Endothelial cell (in vitro differentiated cells): ENCODE measurements at regions not wholly inside any gene's neighbourhood (a gene's known extent, or its start where the extent isn't known, plus 50 kb on each side); places are given as distances from the start of the nearest gene placed in this dataset.

Experiments
- DNase-seq: peaks from one replicate; pipeline ENCODE4 v3.0.0; 2021; ENCODE audit warnings: low spot score
- H3K27ac Mint-ChIP-seq: one replicate; pipeline ENCODE4 v1.8.0; 2021; ENCODE audit warnings: mixed read lengths, inconsistent platforms; ENCODE audit not compliant: unreplicated experiment
- H3K27me3 Mint-ChIP-seq: one replicate; pipeline ENCODE4 v1.8.0; 2021; ENCODE audit warnings: mild to moderate bottlenecking, moderate library complexity, mixed read lengths, inconsistent platforms; ENCODE audit not compliant: unreplicated experiment
- H3K36me3 Mint-ChIP-seq: one replicate; pipeline ENCODE4 v1.8.0; 2021; ENCODE audit warnings: mild to moderate bottlenecking, low read depth, mixed read lengths, inconsistent platforms; ENCODE audit not compliant: unreplicated experiment
- H3K4me1 Mint-ChIP-seq: one replicate; pipeline ENCODE4 v1.8.0; 2021; ENCODE audit warnings: mild to moderate bottlenecking, mixed read lengths, inconsistent platforms; ENCODE audit not compliant: unreplicated experiment
- H3K4me3 Mint-ChIP-seq: one replicate; pipeline ENCODE4 v1.8.0; 2021; ENCODE audit warnings: mild to moderate bottlenecking, mixed read lengths, inconsistent platforms; ENCODE audit not compliant: unreplicated experiment
- H3K9me3 Mint-ChIP-seq: one replicate; pipeline ENCODE4 v1.8.0; 2021; ENCODE audit warnings: mixed read lengths, inconsistent platforms; ENCODE audit not compliant: unreplicated experiment
- TF ChIP-seq, protein P1 (sequence below): fragments of 200-600 bp; sonication (generic); IDR thresholded peaks from one replicate; pipeline ENCODE4 v1.5.0; 2021; ENCODE audit warnings: antibody characterized with exemption; ENCODE audit not compliant: unreplicated experiment

GRCh38 chr1:2948001-2948750 lies 73.1 kb upstream of the ACTRT2 start:
- no peak overlapping the region for H3K4me3 Mint-ChIP-seq
- no peak for DNase-seq
- no peaks in the 10 kb centered on the region for H3K9me3 Mint-ChIP-seq
- peaks cover 8% of the 10 kb centered on the region for H3K27me3 Mint-ChIP-seq
- TF ChIP-seq, protein P1, sequence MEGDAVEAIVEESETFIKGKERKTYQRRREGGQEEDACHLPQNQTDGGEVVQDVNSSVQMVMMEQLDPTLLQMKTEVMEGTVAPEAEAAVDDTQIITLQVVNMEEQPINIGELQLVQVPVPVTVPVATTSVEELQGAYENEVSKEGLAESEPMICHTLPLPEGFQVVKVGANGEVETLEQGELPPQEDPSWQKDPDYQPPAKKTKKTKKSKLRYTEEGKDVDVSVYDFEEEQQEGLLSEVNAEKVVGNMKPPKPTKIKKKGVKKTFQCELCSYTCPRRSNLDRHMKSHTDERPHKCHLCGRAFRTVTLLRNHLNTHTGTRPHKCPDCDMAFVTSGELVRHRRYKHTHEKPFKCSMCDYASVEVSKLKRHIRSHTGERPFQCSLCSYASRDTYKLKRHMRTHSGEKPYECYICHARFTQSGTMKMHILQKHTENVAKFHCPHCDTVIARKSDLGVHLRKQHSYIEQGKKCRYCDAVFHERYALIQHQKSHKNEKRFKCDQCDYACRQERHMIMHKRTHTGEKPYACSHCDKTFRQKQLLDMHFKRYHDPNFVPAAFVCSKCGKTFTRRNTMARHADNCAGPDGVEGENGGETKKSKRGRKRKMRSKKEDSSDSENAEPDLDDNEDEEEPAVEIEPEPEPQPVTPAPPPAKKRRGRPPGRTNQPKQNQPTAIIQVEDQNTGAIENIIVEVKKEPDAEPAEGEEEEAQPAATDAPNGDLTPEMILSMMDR = no peak
- no peaks in the 10 kb centered on the region for H3K4me1 Mint-ChIP-seq
- no peaks in the 10 kb centered on the region for H3K36me3 Mint-ChIP-seq
- no peak overlapping the region for H3K27ac Mint-ChIP-seq

- no peak for DNase-seq
- Mint-ChIP-seq H3K36me3 (no peaks in the 10 kb centered on the region), H3K4me3 (no peak overlapping the region), H3K27ac (no peak overlapping the region), H3K4me1 (no peaks in the 10 kb centered on the region), H3K27me3 (peaks cover 8% of the 10 kb centered on the region), H3K9me3 (peaks cover 6% of the 10 kb centered on the region)
- TF ChIP-seq, protein P1 = no peak
Measured at GRCh38 chr1:2948751-2949680, 72.3 kb upstream of the ACTRT2 start.

- peaks cover 14% of the 10 kb centered on the region for H3K9me3 Mint-ChIP-seq
- H3K27ac Mint-ChIP-seq = no peak overlapping the region
- DNase-seq = no peak
- H3K4me3 Mint-ChIP-seq = no peak overlapping the region
- TF ChIP-seq, protein P1 = no peak
- H3K36me3 Mint-ChIP-seq = no peaks in the 10 kb centered on the region
- H3K4me1 Mint-ChIP-seq = no peaks in the 10 kb centered on the region
- H3K27me3 Mint-ChIP-seq = peaks cover 8% of the 10 kb centered on the region
Measured at GRCh38 chr1:2949966-2950925, 71.0 kb upstream of the ACTRT2 start.

DNA sequence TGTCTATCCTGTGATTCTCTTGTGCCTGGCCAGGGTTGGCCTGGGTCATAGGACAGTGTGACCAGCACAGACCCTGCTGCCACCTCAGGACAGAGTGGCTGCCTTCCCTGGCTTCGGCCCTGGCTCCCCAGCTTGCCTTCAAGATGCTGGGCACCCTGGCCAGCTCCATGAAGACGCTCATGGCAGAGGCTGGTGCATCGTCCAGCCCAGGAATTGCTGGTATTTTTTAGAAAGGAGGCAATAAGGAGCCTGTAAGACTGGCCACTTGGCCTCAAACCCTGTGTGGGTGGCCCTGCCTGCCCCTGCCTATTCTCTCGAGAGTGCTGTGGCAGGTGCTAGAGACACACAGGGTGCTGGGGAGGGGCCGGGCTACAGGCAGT lies 70.4 kb upstream of the ACTRT2 start:
- Mint-ChIP-seq H3K27ac (no peak overlapping the region), H3K27me3 (peaks cover 8% of the 10 kb centered on the region), H3K4me1 (no peaks in the 10 kb centered on the region), H3K4me3 (no peak overlapping the region), H3K9me3 (peaks cover 14% of the 10 kb centered on the region), H3K36me3 (no peaks in the 10 kb centered on the region)
- TF ChIP-seq, protein P1 = no peak
- DNase-seq = no peak
